ENCODE measurements at regions not wholly inside any gene's neighbourhood (a gene's known extent, or its start where the extent isn't known, plus 50 kb on each side); places are given as distances from the start of the nearest gene placed in this dataset.
A peak's percentile ranks its signal among the peaks of the same experiment; 100 is the strongest.
"Not testable (repeated sequence)": the region's sequence is repeated elsewhere in the genome, so short reads cannot be mapped to it uniquely, and the experiment has no call there.

DNA sequence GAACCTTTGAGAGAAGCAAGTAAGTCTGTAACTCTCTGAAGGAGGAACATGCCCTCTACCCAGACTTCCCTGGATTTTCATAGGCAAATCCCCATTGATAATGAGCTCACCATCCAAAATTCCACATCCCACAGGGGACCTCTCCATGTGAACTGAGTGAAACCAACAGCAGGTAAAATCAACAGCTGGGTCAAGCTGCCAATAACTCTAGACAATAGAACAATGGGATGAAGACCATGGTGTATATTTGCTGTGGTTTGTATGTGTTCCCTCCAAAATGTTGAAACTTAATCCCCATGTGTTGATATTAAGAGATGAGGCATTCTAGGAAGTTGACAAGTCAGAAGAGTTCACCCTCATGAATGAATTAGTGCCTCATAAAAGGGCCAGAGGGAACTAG is 110.2 kb upstream of the MYO10 start:
- DNase-seq, result no peak
- Histone ChIP-seq H3K4me3 (ENCODE audit: low read depth, low read length) (no peak overlapping the region), H3K27me3 (replicated peaks) (no peaks in the 10 kb centered on the region), H3K27ac (no peak overlapping the region), H3K36me3 (replicated peaks) (no peaks in the 10 kb centered on the region)
- in situ Hi-C loops (cut with HindIII; ENCODE audit: low pct_ligation_motif_present, low sequenced_read_pairs), result no loop called here
- no peak for TF ChIP-seq CTCF (IDR thresholded peaks at IDR 0.05; ENCODE audit: low read depth, low read length, missing control alignments)

- no peaks in the 10 kb centered on the region for H3K27me3 ChIP-seq (replicated peaks)
- in situ Hi-C loops (cut with HindIII; ENCODE audit: low pct_ligation_motif_present, low sequenced_read_pairs), result no loop called here
- H3K27ac ChIP-seq, result no peak overlapping the region
- H3K4me3 ChIP-seq (ENCODE audit: low read depth, low read length), result no peak overlapping the region
- no peak for TF ChIP-seq CTCF (IDR thresholded peaks at IDR 0.05; ENCODE audit: low read depth, low read length, missing control alignments)
- no peak for DNase-seq
- no peaks in the 10 kb centered on the region for H3K36me3 ChIP-seq (replicated peaks)
These were observed 114.1 kb upstream of the MYO10 start for GRCh38 chr5:17050236-17050635.

DNA sequence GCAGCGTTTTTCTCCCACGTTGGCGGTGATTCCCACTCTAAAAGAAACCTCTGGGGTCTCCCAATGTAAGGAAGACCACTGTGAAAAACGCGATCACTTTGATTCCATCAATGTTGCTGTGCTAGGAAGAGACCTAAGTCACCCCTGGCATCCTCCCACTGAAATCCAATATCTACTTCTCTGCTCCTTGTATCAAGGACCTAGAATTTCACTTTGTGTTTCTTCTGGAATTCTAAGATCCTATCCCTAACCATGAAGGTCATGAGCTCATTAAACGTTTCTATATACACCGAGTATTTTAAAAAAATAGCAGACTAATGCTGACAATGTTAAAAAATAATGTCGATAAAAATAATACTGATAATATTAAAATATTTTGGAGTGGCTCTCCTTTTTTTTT is 118.8 kb upstream of the MYO10 start:
- no peaks in the 10 kb centered on the region for H3K27me3 ChIP-seq (replicated peaks)
- in situ Hi-C loops (cut with HindIII; ENCODE audit: low pct_ligation_motif_present, low sequenced_read_pairs), result no loop called here
- no peak for DNase-seq
- H3K27ac ChIP-seq, result no peak overlapping the region
- H3K4me3 ChIP-seq (ENCODE audit: low read depth, low read length), result no peak overlapping the region
- TF ChIP-seq CTCF (IDR thresholded peaks at IDR 0.05; ENCODE audit: low read depth, low read length, missing control alignments), result no peak
- H3K36me3 ChIP-seq (replicated peaks), result no peaks in the 10 kb centered on the region

DNA sequence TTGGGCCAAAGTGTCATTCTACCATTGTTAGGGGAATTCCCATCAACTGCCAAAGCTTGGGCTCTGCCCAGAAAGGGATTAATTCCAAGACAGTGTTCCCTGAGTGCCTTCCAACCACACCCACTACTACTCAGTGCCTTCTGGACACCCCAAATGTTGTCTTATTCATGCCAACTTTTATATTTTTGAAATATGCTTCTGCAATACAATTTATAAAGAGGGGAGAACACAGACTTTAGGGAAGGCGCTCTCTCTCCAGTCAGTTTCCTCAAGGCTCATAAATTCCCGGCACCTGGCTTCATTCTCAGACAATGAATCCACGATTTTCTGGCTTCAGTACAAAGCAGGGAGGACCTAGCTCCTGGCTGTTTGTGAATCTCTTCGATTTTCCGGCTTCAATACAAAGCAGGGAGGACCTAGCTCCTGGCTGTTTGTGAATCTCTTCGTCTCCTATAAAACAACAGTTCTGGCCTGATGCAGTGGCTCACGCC is 120.1 kb upstream of the MYO10 start:
- no peak for TF ChIP-seq CTCF (IDR thresholded peaks at IDR 0.05; ENCODE audit: low read depth, low read length, missing control alignments)
- in situ Hi-C loops (cut with HindIII; ENCODE audit: low pct_ligation_motif_present, low sequenced_read_pairs), result no loop called here
- DNase-seq, result no peak
- Histone ChIP-seq H3K27me3 (replicated peaks) (no peaks in the 10 kb centered on the region), H3K36me3 (replicated peaks) (no peaks in the 10 kb centered on the region), H3K27ac (no peak overlapping the region), H3K4me3 (ENCODE audit: low read depth, low read length) (no peak overlapping the region)

DNA sequence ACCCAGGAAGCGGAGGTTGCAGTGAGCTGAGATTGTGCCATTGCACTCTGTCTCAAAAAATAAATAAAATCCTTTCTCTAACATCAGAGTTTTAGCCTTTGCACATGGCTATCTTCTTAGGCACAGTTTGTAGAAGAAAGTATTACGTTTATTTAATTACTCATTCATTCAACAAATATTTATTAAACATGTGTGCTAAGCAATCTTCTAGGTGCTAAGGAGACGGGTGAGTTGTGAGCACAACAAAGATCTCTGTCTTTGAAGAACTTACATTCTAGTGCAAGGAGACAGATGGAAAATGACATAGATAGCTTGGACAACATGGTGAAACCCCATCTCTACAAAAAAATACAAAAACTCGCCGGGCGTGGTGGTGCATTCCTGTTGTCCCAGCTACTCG is 122.3 kb upstream of the MYO10 start:
- DNase-seq, result no peak
- H3K36me3 ChIP-seq (replicated peaks), result no peaks in the 10 kb centered on the region
- no peak overlapping the region for H3K27ac ChIP-seq
- no peaks in the 10 kb centered on the region for H3K27me3 ChIP-seq (replicated peaks)
- no peak for TF ChIP-seq CTCF (IDR thresholded peaks at IDR 0.05; ENCODE audit: low read depth, low read length, missing control alignments)
- in situ Hi-C loops (cut with HindIII; ENCODE audit: low pct_ligation_motif_present, low sequenced_read_pairs), result no loop called here
- no peak overlapping the region for H3K4me3 ChIP-seq (ENCODE audit: low read depth, low read length)

DNA sequence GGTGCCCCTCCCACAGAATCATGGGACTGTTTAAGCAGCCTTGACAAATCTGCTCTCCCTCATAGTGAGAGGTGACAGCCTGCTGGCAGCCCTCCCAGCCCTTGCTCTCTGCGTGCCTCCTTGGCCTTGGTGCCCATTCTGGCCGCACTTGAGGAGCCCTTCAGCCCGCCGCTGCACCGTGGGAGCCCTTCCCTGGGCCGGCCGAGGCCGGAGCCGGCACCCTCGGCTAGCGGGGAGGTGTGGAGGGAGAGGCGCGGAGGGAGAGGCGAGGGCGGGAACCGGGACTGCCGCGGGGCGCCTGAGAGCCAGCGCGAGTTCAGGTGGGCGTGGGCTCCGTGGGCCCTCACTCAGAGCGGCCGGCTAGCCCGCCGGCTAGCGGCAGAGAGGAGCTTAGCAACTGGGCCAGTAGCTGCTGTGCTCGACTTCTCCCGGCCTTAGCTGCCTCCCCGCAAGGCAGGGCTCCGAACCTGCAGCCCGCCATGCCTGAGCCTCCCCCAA is 125.9 kb upstream of the MYO10 start:
- in situ Hi-C loops (cut with HindIII; ENCODE audit: low pct_ligation_motif_present, low sequenced_read_pairs), result no loop called here
- Histone ChIP-seq H3K36me3 (replicated peaks) (no peaks in the 10 kb centered on the region), H3K4me3 (ENCODE audit: low read depth, low read length) (peak overlapping the region; percentile 17), H3K27me3 (replicated peaks) (no peaks in the 10 kb centered on the region), H3K27ac (no peak overlapping the region)
- no peak for DNase-seq
- peak; percentile 57 for TF ChIP-seq CTCF (IDR thresholded peaks at IDR 0.05; ENCODE audit: low read depth, low read length, missing control alignments)

GRCh38 chr5:17062741-17063140 is 126.7 kb upstream of the MYO10 start:
- DNase-seq; H3K36me3 ChIP-seq (replicated peaks); H3K27ac ChIP-seq; H3K4me3 ChIP-seq (ENCODE audit: low read depth, low read length); in situ Hi-C loops (cut with HindIII; ENCODE audit: low pct_ligation_motif_present, low sequenced_read_pairs); H3K27me3 ChIP-seq (replicated peaks): not testable (repeated sequence)

Measured in brain microvascular endothelial cell (primary cell).